ENCODE measurements at regions not wholly inside any gene's neighbourhood (a gene's known extent, or its start where the extent isn't known, plus 50 kb on each side); places are given as distances from the start of the nearest gene placed in this dataset.
"Not testable (repeated sequence)": the region's sequence is repeated elsewhere in the genome, so short reads cannot be mapped to it uniquely, and the experiment has no call there.

- in situ Hi-C loops (cut with MboI; ENCODE audit: low sequenced_read_pairs, unreplicated experiment) = no loop called here
- no peak for DNase-seq (ENCODE audit: low spot score)
These were observed 450.9 kb upstream of the MKI67 start for GRCh38 chr10:128576943-128577670.

GRCh38 chr10:128577958-128578750 lies 451.9 kb upstream of the MKI67 start:
- no peak for TF ChIP-seq CTCF (IDR thresholded peaks at IDR 0.05; ENCODE audit: borderline replicate concordance, control extremely low read depth, extremely low read depth, insufficient read depth, missing control alignments)
- DNase-seq (ENCODE audit: low spot score) = no peak
- in situ Hi-C loops (cut with MboI; ENCODE audit: low sequenced_read_pairs, unreplicated experiment) = no loop called here

More at GRCh38 chr10:128576943-128577670, 450.9 kb upstream of the MKI67 start:
- no peak for TF ChIP-seq CTCF (IDR thresholded peaks at IDR 0.05; ENCODE audit: borderline replicate concordance, control extremely low read depth, extremely low read depth, insufficient read depth, missing control alignments)

- TF ChIP-seq CTCF (IDR thresholded peaks at IDR 0.05; ENCODE audit: borderline replicate concordance, control extremely low read depth, extremely low read depth, insufficient read depth, missing control alignments) = no peak
- in situ Hi-C loops (cut with MboI; ENCODE audit: low sequenced_read_pairs, unreplicated experiment) = no loop called here
- no peak for DNase-seq (ENCODE audit: low spot score)
These were observed 452.5 kb upstream of the MKI67 start for GRCh38 chr10:128578766-128579165.

GRCh38 chr10:128579280-128579865 lies 453.1 kb upstream of the MKI67 start:
- DNase-seq (ENCODE audit: low spot score) = no peak
- in situ Hi-C loops (cut with MboI; ENCODE audit: low sequenced_read_pairs, unreplicated experiment) = no loop called here
- TF ChIP-seq CTCF (IDR thresholded peaks at IDR 0.05; ENCODE audit: borderline replicate concordance, control extremely low read depth, extremely low read depth, insufficient read depth, missing control alignments) = no peak

- no peak for DNase-seq (ENCODE audit: low spot score)
- no peak for TF ChIP-seq CTCF (IDR thresholded peaks at IDR 0.05; ENCODE audit: borderline replicate concordance, control extremely low read depth, extremely low read depth, insufficient read depth, missing control alignments)
- in situ Hi-C loops (cut with MboI; ENCODE audit: low sequenced_read_pairs, unreplicated experiment) = no loop called here
These were observed 453.7 kb upstream of the MKI67 start for GRCh38 chr10:128579901-128580300.

GRCh38 chr10:128583125-128583524 lies 456.9 kb upstream of the MKI67 start:
- DNase-seq (ENCODE audit: low spot score); in situ Hi-C loops (cut with MboI; ENCODE audit: low sequenced_read_pairs, unreplicated experiment): not testable (repeated sequence)

- in situ Hi-C loops (cut with MboI; ENCODE audit: low sequenced_read_pairs, unreplicated experiment); DNase-seq (ENCODE audit: low spot score): not testable (repeated sequence)
These were observed 460.4 kb upstream of the MKI67 start for GRCh38 chr10:128586599-128586998.
